K562 (cell line): ENCODE measurements at regions not wholly inside any gene's neighbourhood (a gene's known extent, or its start where the extent isn't known, plus 50 kb on each side); places are given as distances from the start of the nearest gene placed in this dataset.

ENCODE experiments used
- ATAC-seq: fragments of 200-7000 bp; cut with Tn5 transposase; 3 replicates; pipeline ENCODE4 v1.9.1; 2020; ENCODE audit warnings: moderate library complexity
- BruUV-seq: library from RNA; stranded (reverse); fragments of 400-500 nt; replicated peaks from 2 replicates; lab custom pipeline; 2021; lab: Mats Ljungman, UMichigan
- CTCF ChIA-PET: fragments of 300-600 bp; formaldehyde crosslinking; extraction: SDS; loops from one replicate; lab custom pipeline; 2021; ENCODE audit warnings: low intra/inter-chr PET ratio; lab: Yijun Ruan, JAX
- POLR2A ChIA-PET: fragments of 300-600, 350-650 bp; sonication (Branson Sonifier 250); formaldehyde crosslinking; extraction: SDS; loops from one replicate; lab custom pipeline; 2021; ENCODE audit warnings: antibody characterized with exemption, inconsistent platforms; lab: Yijun Ruan, JAX
- DNase-seq, 4 experiments: peaks; one replicate each; pipeline versions ENCODE4 v3.0.0 to v3.0.0-alpha.2; 2011 to 2018; ENCODE audit warnings: low spot score in 3 of 4, mixed read lengths in 3 of 4; ENCODE audit errors: extremely low read depth in 1 of 4
- FAIRE-seq: peaks from 2 replicates; lab custom pipeline; 2011; peaks lifted over from hg19 to GRCh38; lab: Jason Lieb, UNC
- H2AFZ ChIP-seq: 2 replicates; pipeline ENCODE4 v1.6.0; 2011; ENCODE audit warnings: low read depth, low read length, control low read depth, inconsistent platforms
- H3K27ac ChIP-seq: fragments of 200-600 bp; 3 replicates; pipeline ENCODE4 v1.8.0; 2011; ENCODE audit warnings: low read depth, mild to moderate bottlenecking, control low read depth, inconsistent platforms, low read length, moderate library complexity, mixed read lengths; ENCODE audit errors: extremely low read depth
- H3K27me3 ChIP-seq, 2 experiments: fragments of 300-600 bp in 1 of 2; 2 replicates in 1 of 2; 3 replicates in 1 of 2; pipeline versions ENCODE4 v1.6.0 to v1.8.0; 2011; ENCODE audit warnings: inconsistent platforms in 2 of 2, low read length in 2 of 2, mild to moderate bottlenecking in 1 of 2, mixed read lengths in 1 of 2, moderate library complexity in 1 of 2; ENCODE audit not compliant: control insufficient read depth in 2 of 2, insufficient read depth in 2 of 2
- H3K36me3 ChIP-seq: fragments of 300-600 bp; 3 replicates; pipeline ENCODE4 v1.8.0; 2011; ENCODE audit warnings: mild to moderate bottlenecking, low read length, inconsistent platforms; ENCODE audit not compliant: control insufficient read depth, insufficient read depth
- H3K4me1 ChIP-seq, 2 experiments: fragments of 200-600 bp in 1 of 2; replicated peaks in 1 of 2; 2 replicates in 1 of 2; 3 replicates in 1 of 2; pipeline versions ENCODE4 v1.5.1 to v1.8.0; 2011; ENCODE audit warnings: inconsistent platforms in 2 of 2, low read length in 2 of 2, mild to moderate bottlenecking in 1 of 2, mixed read lengths in 1 of 2, moderate library complexity in 1 of 2; ENCODE audit not compliant: control insufficient read depth in 2 of 2, insufficient read depth in 2 of 2
- H3K4me2 ChIP-seq: 2 replicates; pipeline ENCODE4 v1.6.1; 2011; ENCODE audit warnings: low read length, control low read depth, inconsistent platforms, mixed read lengths; ENCODE audit not compliant: insufficient read depth
- H3K4me3 ChIP-seq: fragments of 200-600 bp; sonication (generic), shearing (Covaris generic); 2 replicates; pipeline ENCODE4 v1.5.1; 2016; ENCODE audit warnings: control low read depth, inconsistent platforms
- H3K79me2 ChIP-seq: fragments of 200-600 bp; 3 replicates; pipeline ENCODE4 v1.8.0; 2011; ENCODE audit warnings: low read length, inconsistent platforms; ENCODE audit not compliant: control insufficient read depth, insufficient read depth
- H3K9ac ChIP-seq, 2 experiments: 2 replicates each; pipeline versions ENCODE4 v1.6.0 to v1.6.1; 2011; ENCODE audit warnings: low read depth in 2 of 2, low read length in 2 of 2, control low read depth in 1 of 2, inconsistent platforms in 1 of 2, mild to moderate bottlenecking in 1 of 2, mixed read lengths in 1 of 2; ENCODE audit not compliant: insufficient read depth in 1 of 2
- H3K9me1 ChIP-seq: one replicate; pipeline ENCODE4 v1.6.0; 2011; ENCODE audit warnings: inconsistent platforms, mild to moderate bottlenecking, low read length, moderate library complexity; ENCODE audit not compliant: control insufficient read depth, insufficient read depth
- H3K9me3 ChIP-seq: replicated peaks from 2 replicates; pipeline ENCODE4 v1.5.1; 2011; ENCODE audit warnings: low read depth, low read length, inconsistent platforms; ENCODE audit not compliant: control insufficient read depth, insufficient read depth
- H4K20me1 ChIP-seq: replicated peaks from 2 replicates; pipeline ENCODE4 v1.6.1; 2011; ENCODE audit warnings: low read length, inconsistent platforms, mixed read lengths; ENCODE audit not compliant: control insufficient read depth, insufficient read depth
- BDP1 ChIP-seq: IDR thresholded peaks from 3 replicates; pipeline ENCODE4 v1.6.1; 2011; ENCODE audit not compliant: insufficient read length, insufficient read depth
- DEAF1 ChIP-seq: fragments of 450-650 bp; formaldehyde crosslinking; IDR thresholded peaks from 2 replicates; pipeline ENCODE4 v1.4.0; 2020; ENCODE audit warnings: mild to moderate bottlenecking, moderate library complexity
- FOSL1 ChIP-seq: fragments of 200-800 bp; sonication (Bioruptor generic); conservative IDR thresholded peaks from 2 replicates; pipeline ENCODE4 v1.6.1; 2016; ENCODE audit warnings: missing genetic modification characterization, missing compliant biosample characterization
- MED1 ChIP-seq: sonication (generic); formaldehyde crosslinking; IDR thresholded peaks from 2 replicates; pipeline ENCODE4 v1.8.1; 2023; ENCODE audit warnings: missing genetic modification reagents, borderline replicate concordance
- NR2C1 ChIP-seq, 2 experiments: fragments of 450-650 bp; IDR thresholded peaks; 2 replicates each; pipeline ENCODE4 v1.6.1; 2017; ENCODE audit warnings: mild to moderate bottlenecking in 2 of 2, antibody characterized with exemption in 1 of 2, inconsistent platforms in 1 of 2, missing compliant biosample characterization in 1 of 2, missing genetic modification characterization in 1 of 2
- RFX5 ChIP-seq: IDR thresholded peaks from 2 replicates; pipeline ENCODE4 v1.6.1; 2011; ENCODE audit warnings: low read depth, mild to moderate bottlenecking, improper control_type of control experiment, low read length
- SAFB ChIP-seq: fragments of 200-400 bp; formaldehyde crosslinking; IDR thresholded peaks from 2 replicates; pipeline ENCODE4 v1.6.1; 2017; ENCODE audit warnings: low read depth, low read length, borderline replicate concordance
- SOX6 ChIP-seq: fragments of 450-650 bp; IDR thresholded peaks from 2 replicates; pipeline ENCODE4 v1.6.1; 2014; ENCODE audit warnings: mild to moderate bottlenecking
- TEAD4 ChIP-seq, 2 experiments: sonication (generic) in 1 of 2; formaldehyde crosslinking in 1 of 2; IDR thresholded peaks; 2 replicates each; pipeline versions ENCODE4 v1.6.1 to v1.8.0; 2012 to 2022; ENCODE audit warnings: borderline replicate concordance in 1 of 2, inconsistent platforms in 1 of 2, low read length in 1 of 2, mild to moderate bottlenecking in 1 of 2, missing genetic modification reagents in 1 of 2
- TFAM ChIP-seq: fragments of 250-450 bp; sonication (Bioruptor Pico); conservative IDR thresholded peaks from 2 replicates; pipeline ENCODE4 v1.5.0; 2021; ENCODE audit warnings: mild to moderate bottlenecking, moderate library complexity
- WGBS: fragments of 100-300 bp; shearing (Covaris generic); methylation state at CpG from one replicate; pipeline ENCODE4 v1.1.6; 2016; ENCODE audit warnings: low coverage, mixed read lengths; ENCODE audit not compliant: insufficient coverage; ENCODE audit errors: missing lambda C conversion rate; 5-methylcytosine and 5-hydroxymethylcytosine counted together
- in situ Hi-C: fragments of 300-500 bp; cut with MboI; formaldehyde crosslinking; loops from 4 replicates; pipeline ENCODE4 v1.15.0; 2018; ENCODE audit warnings: inconsistent platforms, mixed read lengths
- intact Hi-C: fragments of 100-400 bp; cut with micrococcal nuclease; formaldehyde crosslinking; loops from 2 replicates; pipeline ENCODE4 v1.14.2; 2022

- Histone ChIP-seq H4K20me1 (no peaks in the 10 kb centered on the region), H3K9me3 (no peaks in the 10 kb centered on the region), H3K9ac (no peak overlapping the region), H3K27ac (no peak overlapping the region), H2AFZ (no peak overlapping the region), H3K9me1 (no peaks in the 10 kb centered on the region), H3K27me3 (peaks cover 0 to 4% of the 10 kb centered on the region in 2 experiments; a peak in 1 of 5 replicates), H3K4me3 (no peak overlapping the region), H3K4me2 (no peak overlapping the region), H3K79me2 (no peaks in the 10 kb centered on the region), H3K36me3 (no peaks in the 10 kb centered on the region), H3K4me1 (no peaks in the 10 kb centered on the region)
- peak in 1 of 4 experiments; percentile 2 for DNase-seq
- no TSS peak for BruUV-seq
- TF ChIP-seq RFX5 (no peak), DEAF1 (CRISPR knock-in tag) (no peak), SAFB (no peak), FOSL1 (no peak), BDP1 (no peak), NR2C1 (IDR thresholded peaks at IDR 0.05) (no peak), NR2C1 (tag; IDR thresholded peaks at IDR 0.05) (no peak), TFAM (no peak), TEAD4 (IDR thresholded peaks at IDR 0.05; ENCODE audit: low read length) (no peak), TEAD4 (CRISPR knock-in tag; IDR thresholded peaks at IDR 0.05; ENCODE audit: borderline replicate concordance) (no peak), MED1 (CRISPR knock-in tag) (no peak), SOX6 (no peak)
- ChIA-PET POLR2A (interaction anchor here (0.6 kb wide), 2 partner anchors 114 to 142 kb away, joined by 3 read pairs; no protein-coding TSS in a partner anchor), CTCF (no interaction called here)
- 0% methylated on average over 4 of the region's 4 CpGs for WGBS
- in situ Hi-C loops: no loop called here
- no peak for FAIRE-seq
- intact Hi-C loops: no loop called here
- ATAC-seq: no peak
These were observed 425.3 kb downstream of the NPHP4 start for GRCh38 chr1:5566924-5567323.
